ENCODE measurements at regions not wholly inside any gene's neighbourhood (a gene's known extent, or its start where the extent isn't known, plus 50 kb on each side); places are given as distances from the start of the nearest gene placed in this dataset.

DNA sequence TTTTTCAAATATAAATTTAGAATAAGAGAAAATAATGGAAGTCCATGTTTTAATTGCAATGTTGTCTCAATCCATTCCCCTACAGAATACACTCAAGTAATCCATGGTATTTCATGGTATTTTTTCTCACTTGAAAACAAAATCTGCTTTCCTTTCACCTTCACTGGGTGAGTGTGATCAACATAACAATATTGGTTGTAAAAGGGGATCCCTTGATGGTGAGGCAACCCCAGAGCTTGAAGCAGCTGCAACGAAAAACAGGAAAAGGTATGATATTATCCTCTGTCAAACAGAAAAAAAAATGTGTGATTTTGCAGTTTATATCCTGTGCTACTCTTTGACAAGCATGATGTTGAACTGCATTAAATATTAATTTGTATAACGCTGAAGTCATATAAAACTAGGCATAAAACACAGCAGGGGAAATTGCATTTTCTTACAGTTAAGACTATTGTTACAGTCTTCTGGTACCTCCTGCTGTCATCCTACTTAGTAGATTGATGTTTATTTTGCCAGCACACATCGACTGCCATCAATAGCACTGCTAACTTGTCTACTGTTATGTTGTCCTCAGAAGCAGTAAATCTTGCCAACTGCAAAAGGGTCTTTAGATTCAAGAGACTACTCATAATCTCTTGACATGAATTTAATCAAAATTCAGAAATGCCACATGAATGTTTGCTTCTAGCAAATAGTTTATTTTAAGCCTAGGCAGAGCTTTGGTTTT, 373.1 kb upstream of the MIR17HG start:
- TF ChIP-seq CTCF (IDR thresholded peaks at IDR 0.05) (no peak), POLR2A (IDR thresholded peaks at IDR 0.05) (no peak)

Measured in esophagus squamous epithelium (tissue), 4 donors.